ENCODE measurements at regions not wholly inside any gene's neighbourhood (a gene's known extent, or its start where the extent isn't known, plus 50 kb on each side); places are given as distances from the start of the nearest gene placed in this dataset.

- TF ChIP-seq CTCF (IDR thresholded peaks at IDR 0.05; ENCODE audit: low read depth, low read length) (no peak), EZH2phosphoT487 (IDR thresholded peaks at IDR 0.05; ENCODE audit: low read depth) (no peak)
These were observed 90.8 kb upstream of the NEURL1B start for GRCh38 chr5:172550096-172550765.
